HepG2 (cell line): ENCODE measurements at regions not wholly inside any gene's neighbourhood (a gene's known extent, or its start where the extent isn't known, plus 50 kb on each side); places are given as distances from the start of the nearest gene placed in this dataset.

ENCODE experiments used
- ATAC-seq: fragments of 200-7000 bp; cut with Tn5 transposase; 3 replicates; pipeline ENCODE4 v1.9.1; 2020; ENCODE audit warnings: mild to moderate bottlenecking, moderate library complexity
- BruUV-seq: library from RNA; stranded (reverse); fragments of 400-500 nt; replicated peaks from 2 replicates; lab custom pipeline; 2021; lab: Mats Ljungman, UMichigan
- CTCF ChIA-PET: fragments of 300-600 bp; formaldehyde crosslinking; extraction: SDS; loops from one replicate; lab custom pipeline; 2021; ENCODE audit warnings: low total read pairs, inconsistent platforms, low intra/inter-chr PET ratio; lab: Yijun Ruan, JAX
- POLR2A ChIA-PET: fragments of 350-600 bp; sonication (Branson Sonifier 250); formaldehyde crosslinking; loops from one replicate; lab custom pipeline; 2020; ENCODE audit warnings: antibody characterized with exemption, inconsistent platforms; lab: Yijun Ruan, JAX
- DNase-seq: peaks from one replicate; pipeline ENCODE4 v3.0.0-alpha.2; 2015; ENCODE audit warnings: low spot score
- FAIRE-seq: peaks from 3 replicates; lab custom pipeline; 2011; peaks lifted over from hg19 to GRCh38; lab: Jason Lieb, UNC
- H2AFZ ChIP-seq: one replicate; pipeline ENCODE4 v1.6.1; 2011; ENCODE audit warnings: low read length, inconsistent platforms
- H3K27ac ChIP-seq: fragments of 300-600 bp; 3 replicates; pipeline ENCODE4 v1.8.0; 2011; ENCODE audit warnings: mixed run types, mild to moderate bottlenecking, mixed read lengths, low read length, inconsistent platforms; ENCODE audit not compliant: insufficient read depth; ENCODE audit errors: extremely low read length
- H3K27me3 ChIP-seq, 2 experiments: fragments of 200-600 bp in 1 of 2; 2 replicates in 1 of 2; 3 replicates in 1 of 2; pipeline versions ENCODE4 v1.6.0 to v1.8.0; 2011; ENCODE audit warnings: low read length in 2 of 2, mild to moderate bottlenecking in 2 of 2, moderate library complexity in 2 of 2, inconsistent platforms in 1 of 2; ENCODE audit not compliant: insufficient read depth in 2 of 2, control insufficient read depth in 1 of 2
- H3K36me3 ChIP-seq, 2 experiments: fragments of 200-600 bp in 1 of 2; replicated peaks in 1 of 2; 2 replicates in 1 of 2; 3 replicates in 1 of 2; pipeline versions ENCODE4 v1.5.1 to v1.8.0; 2011; ENCODE audit warnings: low read length in 2 of 2, inconsistent platforms in 1 of 2; ENCODE audit not compliant: insufficient read depth in 2 of 2, control insufficient read depth in 1 of 2
- H3K4me1 ChIP-seq: 2 replicates; pipeline ENCODE4 v1.5.1; 2012; ENCODE audit warnings: low read length, inconsistent platforms; ENCODE audit not compliant: insufficient read depth
- H3K4me2 ChIP-seq: 2 replicates; pipeline ENCODE4 v1.6.0; 2011; ENCODE audit warnings: low read depth, low read length, inconsistent platforms
- H3K4me3 ChIP-seq, 3 experiments: fragments of 200-600 bp in 1 of 3; sonication (generic), shearing (Covaris generic) in 1 of 3; replicated peaks in 1 of 3; 2 replicates each; pipeline ENCODE4 v1.5.1; 2011 to 2016; ENCODE audit warnings: low read length in 3 of 3, inconsistent platforms in 2 of 3, low read depth in 2 of 3, mild to moderate bottlenecking in 2 of 3, control low read depth in 1 of 3, mixed read lengths in 1 of 3; ENCODE audit not compliant: insufficient read depth in 1 of 3
- H3K79me2 ChIP-seq: one replicate; pipeline ENCODE4 v1.6.1; 2011; ENCODE audit warnings: low read length, inconsistent platforms; ENCODE audit not compliant: insufficient read depth
- H3K9ac ChIP-seq: 2 replicates; pipeline ENCODE4 v1.6.0; 2011; ENCODE audit warnings: mild to moderate bottlenecking, low read depth, low read length, inconsistent platforms; ENCODE audit not compliant: insufficient read depth
- H3K9me3 ChIP-seq: 2 replicates; pipeline ENCODE4 v1.5.1; 2012; ENCODE audit warnings: mild to moderate bottlenecking, low read length
- H4K20me1 ChIP-seq: 2 replicates; pipeline ENCODE4 v1.6.0; 2011; ENCODE audit warnings: inconsistent platforms, mild to moderate bottlenecking, low read length, moderate library complexity; ENCODE audit not compliant: insufficient read depth
- AGO1 ChIP-seq: fragments of 200-400 bp; formaldehyde crosslinking; IDR thresholded peaks from 2 replicates; pipeline ENCODE4 v1.6.1; 2017; ENCODE audit warnings: mild to moderate bottlenecking, low read depth, low read length, moderate library complexity; ENCODE audit not compliant: poor library complexity, severe bottlenecking
- AKAP8 ChIP-seq: sonication (generic); formaldehyde crosslinking; IDR thresholded peaks from 2 replicates; pipeline ENCODE4 v1.5.1; 2020; ENCODE audit warnings: mild to moderate bottlenecking, missing genetic modification reagents
- ATF7 ChIP-seq, 2 experiments: fragments of 450-650 bp in 1 of 2; sonication (generic) in 1 of 2; formaldehyde crosslinking in 1 of 2; IDR thresholded peaks; 2 replicates each; pipeline versions ENCODE4 v1.4.0 to v1.6.1; 2016 to 2020; ENCODE audit warnings: antibody characterized with exemption in 1 of 2, mild to moderate bottlenecking in 1 of 2, missing genetic modification reagents in 1 of 2
- GTF2F1 ChIP-seq: fragments of 150-350 bp; IDR thresholded peaks from 2 replicates; pipeline ENCODE4 v1.6.1; 2014; ENCODE audit warnings: low read length
- KLF13 ChIP-seq: sonication (generic); formaldehyde crosslinking; IDR thresholded peaks from 2 replicates; pipeline ENCODE4 v1.4.0; 2020; ENCODE audit warnings: mild to moderate bottlenecking, missing genetic modification reagents
- NFE2L1 ChIP-seq: sonication (generic); formaldehyde crosslinking; IDR thresholded peaks from 2 replicates; pipeline ENCODE4 v1.4.0; 2020; ENCODE audit warnings: missing genetic modification reagents, mild to moderate bottlenecking, borderline replicate concordance
- NFYB ChIP-seq: sonication (generic); formaldehyde crosslinking; IDR thresholded peaks from 2 replicates; pipeline ENCODE4 v1.4.0; 2020; ENCODE audit warnings: missing genetic modification reagents
- PAXIP1 ChIP-seq: sonication (generic); formaldehyde crosslinking; conservative IDR thresholded peaks from 2 replicates; pipeline ENCODE4 v1.4.0; 2020; ENCODE audit warnings: mild to moderate bottlenecking, missing genetic modification reagents, moderate library complexity
- POLR2AphosphoS5 ChIP-seq: IDR thresholded peaks from 2 replicates; pipeline ENCODE4 v1.6.1; 2012; ENCODE audit warnings: low read depth, low read length
- SIX1 ChIP-seq: sonication (generic); formaldehyde crosslinking; IDR thresholded peaks from 2 replicates; pipeline ENCODE4 v1.4.0; 2020; ENCODE audit warnings: missing genetic modification reagents, borderline replicate concordance
- SOX13 ChIP-seq, 3 experiments: fragments of 450-650 bp in 1 of 3; sonication (generic) in 1 of 3; formaldehyde crosslinking in 1 of 3; IDR thresholded peaks in 2 of 3; conservative IDR thresholded peaks in 1 of 3; 2 replicates each; pipeline versions ENCODE4 v1.5.0 to v1.6.1; 2016 to 2020; ENCODE audit warnings: antibody characterized with exemption in 1 of 3, mild to moderate bottlenecking in 1 of 3, missing compliant biosample characterization in 1 of 3, missing genetic modification reagents in 1 of 3, moderate library complexity in 1 of 3
- ZMYM2 ChIP-seq: sonication (generic); formaldehyde crosslinking; IDR thresholded peaks from 2 replicates; pipeline ENCODE4 v1.8.0; 2022; ENCODE audit warnings: mild to moderate bottlenecking, missing genetic modification reagents
- ZNF501 ChIP-seq: sonication (generic); formaldehyde crosslinking; IDR thresholded peaks from 2 replicates; pipeline ENCODE4 v1.5.1; 2020; ENCODE audit warnings: mild to moderate bottlenecking, moderate library complexity, missing genetic modification reagents
- ZNF737 ChIP-seq: sonication (generic); formaldehyde crosslinking; IDR thresholded peaks from 2 replicates; pipeline ENCODE4 v1.5.0; 2020; ENCODE audit warnings: missing genetic modification reagents, mild to moderate bottlenecking, borderline replicate concordance
- ZNF770 ChIP-seq: sonication (generic); formaldehyde crosslinking; IDR thresholded peaks from 2 replicates; pipeline ENCODE4 v1.5.0; 2020; ENCODE audit warnings: mild to moderate bottlenecking, missing genetic modification reagents
- WGBS: methylation state at CpG from one replicate; pipeline ENCODE4 v1.1.6; 2017; ENCODE audit warnings: low lambda C conversion rate; 5-methylcytosine and 5-hydroxymethylcytosine counted together
- in situ Hi-C: cut with HindIII; loops from 2 replicates; pipeline ENCODE4 v1.10.0; 2017; ENCODE audit warnings: low pct_unique_long_range_greater_than_20kb; ENCODE audit not compliant: extremely low pct_ligation_motif_present
- intact Hi-C: fragments of 100-400 bp; cut with micrococcal nuclease; formaldehyde crosslinking; loops from one replicate; pipeline ENCODE4 v1.10.0; 2022; ENCODE audit not compliant: unreplicated experiment

DNA sequence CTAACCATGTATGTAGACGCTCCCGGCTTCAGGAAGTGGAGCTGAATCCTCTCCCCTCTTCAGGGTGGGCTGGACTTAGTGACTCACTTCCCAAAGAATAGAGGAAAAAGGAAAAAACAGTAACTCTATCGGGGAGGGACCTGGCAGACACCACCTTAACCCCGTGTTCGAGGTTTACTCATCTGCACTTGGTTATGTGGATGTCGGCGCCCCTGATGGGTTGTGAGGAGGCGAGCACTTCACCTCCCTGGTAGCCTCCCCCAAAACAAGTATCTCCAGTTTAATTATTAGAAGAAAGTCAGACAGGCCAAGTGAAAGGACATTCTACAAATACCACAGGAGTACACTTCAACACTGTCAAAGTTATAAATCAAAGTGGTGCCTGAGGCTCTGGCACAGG lies 559.7 kb downstream of the TCERG1L start (continued):
- no peak for TF ChIP-seq PAXIP1 (CRISPR knock-in tag)
- no peak for TF ChIP-seq ZMYM2 (CRISPR knock-in tag)
- no peak for TF ChIP-seq AKAP8 (CRISPR knock-in tag)
- TF ChIP-seq AGO1: no peak
- TF ChIP-seq, all 625 proteins: peak for 0

- in situ Hi-C loops (no loop called here), intact Hi-C loops (no loop called here)
- WGBS: 9% methylated on average over 6 of the region's 6 CpGs
- FAIRE-seq (no peak), ATAC-seq (no peak), DNase-seq (no peak)
- TF ChIP-seq SIX1 (CRISPR knock-in tag) (no peak), POLR2AphosphoS5 (no peak), KLF13 (CRISPR knock-in tag) (no peak), ATF7 (IDR thresholded peaks at IDR 0.05) (no peak), ATF7 (CRISPR knock-in tag; IDR thresholded peaks at IDR 0.05) (no peak), NFE2L1 (no peak), SOX13 (IDR thresholded peaks at IDR 0.05) (no peak), SOX13 (CRISPR knock-in tag; conservative IDR thresholded peaks at IDR 0.05 in 1 of 2, IDR thresholded peaks at IDR 0.05 in 1 of 2) (no peak), NFYB (no peak), GTF2F1 (no peak), ZNF770 (CRISPR knock-in tag) (no peak), ZNF501 (CRISPR knock-in tag) (no peak), ZNF737 (no peak)
- H3K4me2 ChIP-seq: no peak overlapping the region
- H3K79me2 ChIP-seq: no peaks in the 10 kb centered on the region
- H2AFZ ChIP-seq: no peak overlapping the region
- no peaks in the 10 kb centered on the region for H3K9me3 ChIP-seq
- no peaks in the 10 kb centered on the region; a peak in 1 of 5 replicates for H3K27me3 ChIP-seq
- no peaks in the 10 kb centered on the region for H3K4me1 ChIP-seq
- H3K4me3 ChIP-seq: no peak overlapping the region
- BruUV-seq: no TSS peak
- no peaks in the 10 kb centered on the region for H3K36me3 ChIP-seq
- POLR2A ChIA-PET: no interaction called here
- CTCF ChIA-PET: no interaction called here
- H3K27ac ChIP-seq: no peak overlapping the region
- no peak overlapping the region for H3K9ac ChIP-seq
- H4K20me1 ChIP-seq: no peaks in the 10 kb centered on the region
These were observed 554.9 kb downstream of the TCERG1L start for GRCh38 chr10:130756651-130757050.
